Gastroesophageal sphincter (tissue), 4 donors: ENCODE measurements at regions not wholly inside any gene's neighbourhood (a gene's known extent, or its start where the extent isn't known, plus 50 kb on each side); places are given as distances from the start of the nearest gene placed in this dataset.

Experiments used
- ATAC-seq: fragments of 150-250 bp; one replicate; pipeline ENCODE4 v1.9.1; 2016; ENCODE audit warnings: mild to moderate bottlenecking, moderate library complexity
- H3K27ac ChIP-seq, 4 donors: fragments of 200-600 bp; sonication (generic) in 3 of 4; 1 replicate in 3 of 4; 2 replicates in 1 of 4; pipeline ENCODE4 v1.5.1; 2016 to 2019
- H3K27me3 ChIP-seq: fragments of 200-600 bp; sonication (generic); one replicate; pipeline ENCODE4 v1.5.1; 2019
- H3K36me3 ChIP-seq, 2 donors: fragments of 200-600 bp; sonication (generic); one replicate each; pipeline ENCODE4 v1.5.1; 2019; ENCODE audit warnings: control low read depth in 1 of 2
- H3K4me1 ChIP-seq, 3 donors: fragments of 200-600 bp; sonication (generic); 1 replicate in 2 of 3; 2 replicates in 1 of 3; pipeline ENCODE4 v1.5.1; 2016 to 2019; ENCODE audit warnings: control low read depth in 2 of 3
- H3K4me3 ChIP-seq, 2 donors: fragments of 200-600 bp; sonication (generic); one replicate each; pipeline ENCODE4 v1.5.1; 2019; ENCODE audit warnings: mild to moderate bottlenecking in 1 of 2, moderate library complexity in 1 of 2
- H3K9me3 ChIP-seq, 3 donors: fragments of 200-600 bp; sonication (generic); one replicate each; pipeline ENCODE4 v1.5.1; 2017 to 2019; ENCODE audit warnings: control low read depth in 2 of 3
- EP300 ChIP-seq: sonication (generic); formaldehyde crosslinking; IDR thresholded peaks from one replicate; pipeline ENCODE4 v1.6.1; 2017; ENCODE audit warnings: antibody characterized with exemption, mild to moderate bottlenecking
- POLR2A ChIP-seq, 2 donors: fragments of 450-650 bp; IDR thresholded peaks; one replicate each; pipeline ENCODE4 v1.6.1; 2017; ENCODE audit warnings: antibody characterized with exemption in 2 of 2, mild to moderate bottlenecking in 2 of 2, moderate library complexity in 1 of 2
- POLR2AphosphoS5 ChIP-seq: sonication (generic); formaldehyde crosslinking; IDR thresholded peaks from one replicate; pipeline ENCODE4 v1.6.1; 2017; ENCODE audit warnings: antibody characterized with exemption
- WGBS, 2 donors: methylation state at CpG; one replicate each; pipeline ENCODE4 v1.1.5; 2018; ENCODE audit warnings: low coverage in 1 of 2; 5-methylcytosine and 5-hydroxymethylcytosine counted together
- TF ChIP-seq, protein P1 (sequence below), 4 experiments: fragments of 200-600 bp in 2 of 4; fragments of 450-650 bp in 2 of 4; sonication (generic) in 1 of 4; IDR thresholded peaks; one replicate each; pipeline ENCODE4 v1.5.1; 2017 to 2019; ENCODE audit warnings: antibody characterized with exemption in 4 of 4, mild to moderate bottlenecking in 2 of 4, moderate library complexity in 2 of 4

DNA sequence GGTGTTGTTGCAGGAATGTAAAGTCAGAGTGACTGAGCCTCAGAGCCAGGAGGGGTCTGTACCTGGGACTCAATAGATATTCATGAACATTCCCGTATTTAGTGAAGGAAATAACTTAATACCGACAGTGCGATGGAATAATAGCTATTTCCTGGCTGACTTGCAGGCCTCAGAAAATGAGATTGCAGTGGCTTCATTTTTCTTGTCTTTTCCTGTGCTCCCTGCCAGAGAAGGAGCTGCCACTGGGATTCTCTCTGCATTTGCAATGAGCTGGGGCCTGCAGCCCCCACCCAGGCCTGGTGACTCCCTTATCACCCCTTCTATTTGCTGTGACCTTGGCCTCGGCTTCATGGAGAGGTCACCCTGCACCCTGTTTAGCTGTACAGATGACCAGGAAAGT, 173.4 kb downstream of the MIAT start:
- Histone ChIP-seq H3K9me3 (no peaks in the 10 kb centered on the region), H3K4me1 (no peaks in the 10 kb centered on the region), H3K4me3 (no peak overlapping the region), H3K27ac (no peak overlapping the region), H3K36me3 (no peaks in the 10 kb centered on the region), H3K27me3 (no peaks in the 10 kb centered on the region)
- WGBS, 2 donors = 39 to 69% methylated on average over 2 to 3 of the region's 4 CpGs
- no peak for ATAC-seq
- TF ChIP-seq EP300 (no peak), POLR2AphosphoS5 (no peak), POLR2A (IDR thresholded peaks at IDR 0.05) (no peak)
- TF ChIP-seq, protein P1, sequence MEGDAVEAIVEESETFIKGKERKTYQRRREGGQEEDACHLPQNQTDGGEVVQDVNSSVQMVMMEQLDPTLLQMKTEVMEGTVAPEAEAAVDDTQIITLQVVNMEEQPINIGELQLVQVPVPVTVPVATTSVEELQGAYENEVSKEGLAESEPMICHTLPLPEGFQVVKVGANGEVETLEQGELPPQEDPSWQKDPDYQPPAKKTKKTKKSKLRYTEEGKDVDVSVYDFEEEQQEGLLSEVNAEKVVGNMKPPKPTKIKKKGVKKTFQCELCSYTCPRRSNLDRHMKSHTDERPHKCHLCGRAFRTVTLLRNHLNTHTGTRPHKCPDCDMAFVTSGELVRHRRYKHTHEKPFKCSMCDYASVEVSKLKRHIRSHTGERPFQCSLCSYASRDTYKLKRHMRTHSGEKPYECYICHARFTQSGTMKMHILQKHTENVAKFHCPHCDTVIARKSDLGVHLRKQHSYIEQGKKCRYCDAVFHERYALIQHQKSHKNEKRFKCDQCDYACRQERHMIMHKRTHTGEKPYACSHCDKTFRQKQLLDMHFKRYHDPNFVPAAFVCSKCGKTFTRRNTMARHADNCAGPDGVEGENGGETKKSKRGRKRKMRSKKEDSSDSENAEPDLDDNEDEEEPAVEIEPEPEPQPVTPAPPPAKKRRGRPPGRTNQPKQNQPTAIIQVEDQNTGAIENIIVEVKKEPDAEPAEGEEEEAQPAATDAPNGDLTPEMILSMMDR (IDR thresholded peaks at IDR 0.05) = no peak

DNA sequence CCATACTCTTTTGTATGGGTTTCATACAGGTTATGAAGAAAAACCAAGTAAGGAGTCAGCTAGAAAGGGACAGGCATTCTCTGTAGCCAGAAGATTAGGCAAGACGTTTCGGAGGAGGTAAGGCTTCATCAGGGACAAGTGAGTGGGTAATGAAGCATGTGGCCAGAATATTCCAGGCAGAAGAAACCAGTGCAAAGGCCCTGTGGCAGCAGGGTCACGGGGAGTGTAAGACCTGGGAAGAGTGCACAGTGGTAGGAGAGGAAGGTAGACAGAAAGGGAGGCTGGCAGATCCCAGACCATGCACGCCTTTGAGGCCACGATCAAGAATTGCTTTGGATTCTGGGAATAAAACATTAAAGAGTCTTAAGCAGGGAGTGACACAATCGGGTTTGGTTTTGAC, 177.6 kb downstream of the MIAT start:
- H3K27me3 ChIP-seq = no peaks in the 10 kb centered on the region
- no peak for TF ChIP-seq EP300
- TF ChIP-seq, protein P1 (IDR thresholded peaks at IDR 0.05) = no peak
- TF ChIP-seq POLR2AphosphoS5 = no peak
- TF ChIP-seq POLR2A (IDR thresholded peaks at IDR 0.05) = no peak

DNA sequence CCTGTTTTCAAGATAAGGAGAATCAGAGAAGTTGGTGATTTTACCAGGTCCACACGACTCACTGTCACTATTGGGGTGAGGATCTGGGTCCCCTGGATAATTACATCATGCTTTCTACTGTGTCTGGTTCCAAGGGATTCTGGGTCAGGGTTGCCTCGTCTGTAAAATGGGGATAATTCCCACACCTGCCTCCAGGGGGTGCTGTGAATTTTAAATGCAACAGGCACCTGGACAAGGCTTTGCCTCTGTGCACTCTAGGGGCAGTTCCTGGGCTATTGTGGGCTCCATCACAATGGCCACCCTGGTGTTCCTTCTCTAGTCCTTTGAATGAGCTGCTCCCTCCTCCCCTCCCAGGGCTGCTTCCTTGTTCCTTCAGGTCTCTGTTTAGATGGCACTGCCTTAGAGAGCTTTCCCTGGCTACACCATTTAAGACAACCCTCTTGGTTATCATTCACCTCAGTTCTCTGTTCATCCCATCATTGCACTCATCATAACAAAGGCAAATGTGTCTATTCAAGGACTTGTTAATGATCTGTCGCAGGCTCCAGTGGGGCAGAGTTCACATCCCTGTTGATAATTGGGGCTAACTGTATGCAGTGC, 178.6 kb downstream of the MIAT start:
- Histone ChIP-seq H3K4me3 (no peak overlapping the region), H3K9me3 (no peaks in the 10 kb centered on the region), H3K36me3 (no peaks in the 10 kb centered on the region), H3K27ac (no peak overlapping the region), H3K27me3 (no peaks in the 10 kb centered on the region), H3K4me1 (no peaks in the 10 kb centered on the region)
- 46 to 100% methylated on average over 1 to 3 of the region's 3 CpGs for whole genome bisulfite sequencing, 2 donors
- TF ChIP-seq, protein P1 (IDR thresholded peaks at IDR 0.05) = peak in 3 of 4 experiments; percentile 52 to 70 (median 61)
- TF ChIP-seq POLR2A (IDR thresholded peaks at IDR 0.05) = no peak
- no peak for ATAC-seq

More for the DNA sequence above, 177.6 kb downstream of the MIAT start:
- H3K27ac ChIP-seq = no peak overlapping the region
- no peaks in the 10 kb centered on the region for H3K4me1 ChIP-seq
- H3K36me3 ChIP-seq = no peaks in the 10 kb centered on the region
- WGBS, 2 donors = 80 to 100% methylated on average over 4 to 6 of the region's 6 CpGs
- H3K4me3 ChIP-seq = no peak overlapping the region
- no peak for ATAC-seq
- H3K9me3 ChIP-seq = no peaks in the 10 kb centered on the region

DNA sequence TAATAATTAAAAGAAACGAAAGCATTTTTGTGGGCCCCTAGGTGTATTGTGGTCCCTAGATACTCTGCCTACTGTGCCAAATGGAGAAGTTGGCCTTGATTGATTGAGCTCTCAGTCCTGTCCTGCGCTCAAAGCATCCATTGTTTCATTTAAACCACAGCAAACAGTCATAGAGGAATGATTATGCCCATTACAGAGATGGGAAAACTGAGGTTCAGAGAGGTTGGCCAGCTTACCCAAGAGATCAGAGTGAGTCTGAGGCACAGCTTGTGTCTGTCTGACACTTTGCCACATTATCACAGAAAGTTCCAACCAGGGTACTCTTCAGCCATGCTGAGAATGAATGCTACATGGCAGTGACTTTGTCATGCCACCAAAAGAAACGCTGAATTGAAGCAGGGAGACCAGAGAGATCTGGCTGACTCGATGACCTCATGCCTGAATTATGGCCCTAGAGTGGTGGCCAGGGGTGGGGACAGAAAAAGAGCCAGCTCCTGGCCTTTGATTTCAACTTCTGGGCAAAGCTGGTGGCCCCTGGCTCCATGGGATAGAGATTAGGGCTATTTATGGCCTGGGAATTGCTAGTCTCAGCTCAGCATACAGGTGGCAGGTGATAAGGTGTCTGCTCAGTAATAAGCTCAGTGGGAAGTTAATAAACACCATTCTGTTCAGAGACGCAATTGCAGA, 180.5 kb downstream of the MIAT start:
- no peaks in the 10 kb centered on the region for H3K4me1 ChIP-seq
- H3K4me3 ChIP-seq = no peak overlapping the region
- TF ChIP-seq, protein P1 (IDR thresholded peaks at IDR 0.05) = no peak
- TF ChIP-seq POLR2A (IDR thresholded peaks at IDR 0.05) = no peak
- no peak for TF ChIP-seq POLR2AphosphoS5
- TF ChIP-seq EP300 = no peak
- no peak for ATAC-seq
- H3K27me3 ChIP-seq = no peaks in the 10 kb centered on the region
- no peaks in the 10 kb centered on the region for H3K9me3 ChIP-seq
- no peak overlapping the region for H3K27ac ChIP-seq
- no peaks in the 10 kb centered on the region for H3K36me3 ChIP-seq
- WGBS, 2 donors = 48 to 64% methylated on average over 4 of the region's 5 CpGs

DNA sequence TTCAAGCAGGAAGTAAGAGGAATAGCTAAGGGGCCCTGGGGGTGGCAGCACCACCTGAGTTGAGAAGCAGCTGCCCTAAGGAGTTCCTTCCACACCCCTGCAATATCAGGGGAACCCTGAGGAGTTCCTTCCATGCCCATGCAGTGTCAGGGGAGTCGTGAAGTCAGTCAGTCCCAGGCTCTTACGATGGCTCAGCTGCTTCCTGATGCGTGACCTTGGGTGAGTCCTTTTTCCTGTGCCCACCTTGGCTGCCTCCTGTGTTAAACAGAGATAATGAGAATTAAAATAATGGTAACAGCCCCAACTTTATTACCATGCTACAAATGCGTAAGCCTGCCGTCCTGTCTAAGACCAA, 181.1 kb downstream of the MIAT start:
- Histone ChIP-seq H3K27ac (no peak overlapping the region), H3K36me3 (no peaks in the 10 kb centered on the region), H3K9me3 (no peaks in the 10 kb centered on the region), H3K4me3 (no peak overlapping the region), H3K4me1 (no peaks in the 10 kb centered on the region), H3K27me3 (no peaks in the 10 kb centered on the region)
- 80% methylated on average over 5 of the region's 5 CpGs; no CpG with 5 or more reads in 1 of the 2 donors for WGBS, 2 donors
- TF ChIP-seq POLR2AphosphoS5 (no peak), POLR2A (IDR thresholded peaks at IDR 0.05) (no peak), EP300 (no peak)
- TF ChIP-seq, protein P1 (IDR thresholded peaks at IDR 0.05) = no peak
- ATAC-seq = no peak
